Kidney (tissue), 13 donors: ENCODE measurements at regions not wholly inside any gene's neighbourhood (a gene's known extent, or its start where the extent isn't known, plus 50 kb on each side); places are given as distances from the start of the nearest gene placed in this dataset.

Source experiments
- DNase-seq, 5 donors: peaks; one replicate each; pipeline ENCODE4 v3.0.0-alpha.2; 2013 to 2020
- FAIRE-seq: peaks from 2 replicates; lab custom pipeline; 2012; peaks lifted over from hg19 to GRCh38; lab: Jason Lieb, UNC
- H3K27ac ChIP-seq, 2 donors: one replicate each; pipeline ENCODE4 v1.7.0; 2013; ENCODE audit warnings: low read depth in 2 of 2, low read length in 2 of 2, inconsistent platforms in 1 of 2
- H3K27me3 ChIP-seq: one replicate; pipeline ENCODE4 v1.7.1; 2013; ENCODE audit warnings: low read length, inconsistent platforms; ENCODE audit not compliant: control insufficient read depth, insufficient read depth
- H3K36me3 ChIP-seq, 3 donors: one replicate each; pipeline versions ENCODE4 v1.7.0 to v1.7.1; 2013; ENCODE audit warnings: low read length in 3 of 3, control low read depth in 1 of 3, inconsistent platforms in 1 of 3; ENCODE audit not compliant: insufficient read depth in 3 of 3, control insufficient read depth in 2 of 3
- H3K4me1 ChIP-seq, 3 donors: one replicate each; pipeline versions ENCODE4 v1.7.0 to v1.7.1; 2013; ENCODE audit warnings: low read length in 3 of 3, inconsistent platforms in 1 of 3, low read depth in 1 of 3; ENCODE audit not compliant: control insufficient read depth in 2 of 3, insufficient read depth in 2 of 3
- H3K4me3 ChIP-seq, 3 donors: one replicate each; pipeline versions ENCODE4 v1.7.0 to v1.8.1; 2013; ENCODE audit warnings: low read length in 3 of 3, control low read depth in 1 of 3, inconsistent platforms in 1 of 3
- H3K9ac ChIP-seq, 3 donors: one replicate each; pipeline versions ENCODE4 v1.7.0 to v1.7.1; 2013; ENCODE audit warnings: low read length in 3 of 3, control low read depth in 1 of 3, inconsistent platforms in 1 of 3
- H3K9me3 ChIP-seq, 3 donors: one replicate each; pipeline versions ENCODE4 v1.7.0 to v1.7.1; 2013; ENCODE audit warnings: low read length in 3 of 3, control low read depth in 1 of 3, inconsistent platforms in 1 of 3; ENCODE audit not compliant: control insufficient read depth in 2 of 3, insufficient read depth in 1 of 3
- CTCF ChIP-seq: IDR thresholded peaks from 3 replicates; pipeline ENCODE4 v1.5.1; 2012; ENCODE audit warnings: mild to moderate bottlenecking, moderate library complexity, borderline replicate concordance; ENCODE audit not compliant: insufficient read depth; ENCODE audit errors: extremely low read depth
- intact Hi-C: fragments of 100-400 bp; cut with DNase I; formaldehyde crosslinking; loops from one replicate; pipeline ENCODE4 v1.11.1; 2022
- donor health status: control.
- donor health status: control.
- donor health status: control.
- donor health status: control.
- donor health status: control.
- donor health status: DM: yes; HTN: yes; CAD: no.
- donor health status: Normal renal cell carcinoma (clear cell type).

GRCh38 chr3:102089239-102089638 lies 239.9 kb downstream of the NFKBIZ start:
- no peaks in the 10 kb centered on the region for H3K9me3 ChIP-seq
- no peaks in the 10 kb centered on the region for H3K36me3 ChIP-seq
- H3K4me1 ChIP-seq: no peaks in the 10 kb centered on the region
- H3K9ac ChIP-seq: no peak overlapping the region
- DNase-seq (peak in 2 of 5 donors; percentile 20 to 25), FAIRE-seq (no peak)
- intact Hi-C loops: no loop called here
- no peak overlapping the region for H3K4me3 ChIP-seq
- no peak for TF ChIP-seq CTCF
- H3K27me3 ChIP-seq: no peaks in the 10 kb centered on the region
- H3K27ac ChIP-seq: no peak overlapping the region

DNA sequence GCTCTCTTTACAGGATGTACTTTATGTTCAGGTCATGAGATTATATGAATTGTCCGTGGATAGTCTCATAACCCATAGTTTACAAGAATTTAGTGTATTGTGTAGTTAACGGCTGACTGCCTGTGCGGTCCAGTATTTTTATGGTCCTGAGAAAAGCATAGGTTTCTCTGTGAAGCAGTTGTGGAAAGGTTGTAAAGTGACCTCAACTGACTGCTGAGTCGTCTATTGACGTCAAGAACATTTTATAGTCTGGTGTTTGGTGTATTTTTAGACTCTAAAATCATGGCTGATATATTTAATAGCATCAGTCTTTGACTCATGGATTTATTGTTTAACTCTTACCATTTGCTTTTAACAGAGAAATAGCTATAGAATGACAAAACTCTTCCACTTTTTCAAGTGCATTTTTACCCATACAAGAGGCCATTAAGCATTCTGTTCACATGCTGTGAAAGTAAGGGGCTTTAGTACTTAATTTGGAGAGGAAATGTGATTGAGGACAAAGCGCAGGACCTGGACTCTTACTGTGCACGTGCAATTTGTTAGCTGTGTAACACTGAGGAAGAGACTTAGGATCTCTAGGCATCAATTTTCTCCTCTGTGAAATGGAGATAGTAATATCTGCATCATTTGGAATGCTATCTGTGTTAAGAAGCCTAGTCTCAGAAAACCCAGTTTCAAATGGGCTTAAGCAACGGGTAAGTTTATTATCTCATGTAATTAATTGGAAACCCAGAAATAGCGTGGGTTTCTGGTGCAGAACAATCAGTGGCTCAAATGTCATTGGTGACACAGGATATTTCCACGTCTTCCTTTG lies 240.8 kb downstream of the NFKBIZ start:
- TF ChIP-seq CTCF: no peak
- intact Hi-C loops: no loop called here
- Histone ChIP-seq H3K27me3 (no peaks in the 10 kb centered on the region), H3K4me1 (no peaks in the 10 kb centered on the region), H3K4me3 (no peak overlapping the region), H3K36me3 (no peaks in the 10 kb centered on the region), H3K9ac (no peak overlapping the region), H3K27ac (peak overlapping the region in 1 of 2 donors; percentile 5), H3K9me3 (no peaks in the 10 kb centered on the region)
- peak in 2 of 5 donors; percentile 41 to 73 for DNase-seq
- FAIRE-seq: no peak

DNA sequence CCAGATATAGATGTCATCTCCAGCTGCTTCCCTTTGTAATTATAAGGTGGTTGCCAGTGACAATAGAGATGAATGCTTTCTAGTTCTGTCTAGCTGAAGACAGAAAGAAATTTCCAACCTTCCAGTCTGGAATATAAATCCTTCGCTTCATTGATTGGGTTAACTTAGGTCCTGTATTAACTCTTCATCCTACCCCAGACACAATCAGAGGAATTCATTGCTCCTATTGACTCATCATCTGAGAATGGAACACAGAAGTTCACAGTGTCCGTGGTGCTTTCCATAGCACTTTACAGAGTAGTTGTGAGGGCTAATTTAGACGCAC lies 241.4 kb downstream of the NFKBIZ start:
- Histone ChIP-seq H3K4me1 (no peaks in the 10 kb centered on the region), H3K27ac (no peak overlapping the region), H3K4me3 (no peak overlapping the region), H3K9ac (no peak overlapping the region), H3K9me3 (no peaks in the 10 kb centered on the region), H3K36me3 (no peaks in the 10 kb centered on the region), H3K27me3 (no peaks in the 10 kb centered on the region)
- FAIRE-seq: no peak
- intact Hi-C loops: no loop called here
- no peak for DNase-seq
- no peak for TF ChIP-seq CTCF
